Loucy (cell line): ENCODE measurements at regions not wholly inside any gene's neighbourhood (a gene's known extent, or its start where the extent isn't known, plus 50 kb on each side); places are given as distances from the start of the nearest gene placed in this dataset.

ENCODE experiments used
- H2AFZ ChIP-seq: fragments of 200-600 bp; sonication (generic); 2 replicates; pipeline ENCODE4 v1.6.0; 2016; ENCODE audit warnings: antibody characterized with exemption, mild to moderate bottlenecking, low read length, moderate library complexity
- H3F3A ChIP-seq: fragments of 200-600 bp; 2 replicates; pipeline ENCODE4 v1.6.0; 2016; ENCODE audit warnings: antibody characterized with exemption, low read depth, mild to moderate bottlenecking
- H3K27me3 ChIP-seq: fragments of 200-600 bp; sonication (generic); 2 replicates; pipeline ENCODE4 v1.6.1; 2014; ENCODE audit warnings: low read length, mild to moderate bottlenecking; ENCODE audit not compliant: insufficient read depth, poor library complexity, severe bottlenecking
- H3K36me3 ChIP-seq: fragments of 200-600 bp; sonication (generic); 2 replicates; pipeline ENCODE4 v1.6.1; 2016; ENCODE audit warnings: low read length; ENCODE audit not compliant: insufficient read depth
- H3K4me1 ChIP-seq: fragments of 200-600 bp; sonication (generic); 2 replicates; pipeline ENCODE4 v1.5.1; 2014; ENCODE audit warnings: low read length, mild to moderate bottlenecking; ENCODE audit not compliant: insufficient read depth, poor library complexity, severe bottlenecking
- H3K4me2 ChIP-seq: fragments of 200-600 bp; sonication (generic); 2 replicates; pipeline ENCODE4 v1.6.0; 2014; ENCODE audit warnings: antibody characterized with exemption, low read length, low read depth, mild to moderate bottlenecking; ENCODE audit not compliant: poor library complexity, severe bottlenecking
- H3K4me3 ChIP-seq: fragments of 200-600 bp; sonication (generic); 2 replicates; pipeline ENCODE4 v1.5.1; 2014; ENCODE audit warnings: low read length, mild to moderate bottlenecking, mixed read lengths; ENCODE audit not compliant: poor library complexity, severe bottlenecking
- H3K79me2 ChIP-seq: fragments of 200-600 bp; sonication (generic); 2 replicates; pipeline ENCODE4 v1.6.1; 2014; ENCODE audit warnings: low read length; ENCODE audit not compliant: insufficient read depth
- H3K9ac ChIP-seq: fragments of 200-600 bp; sonication (generic); 2 replicates; pipeline ENCODE4 v1.6.0; 2014; ENCODE audit warnings: mild to moderate bottlenecking, low read depth, low read length, moderate library complexity; ENCODE audit not compliant: poor library complexity, severe bottlenecking
- H3K9me2 ChIP-seq: fragments of 200-600 bp; sonication (generic); replicated peaks from 2 replicates; pipeline ENCODE4 v1.6.1; 2016; ENCODE audit warnings: low read depth, low read length, mixed read lengths
- H3K9me3 ChIP-seq: fragments of 200-600 bp; sonication (generic); 2 replicates; pipeline ENCODE4 v1.6.1; 2014; ENCODE audit warnings: mild to moderate bottlenecking, antibody characterized with exemption, low read length, low read depth; ENCODE audit not compliant: insufficient read depth
- H4K20me1 ChIP-seq: fragments of 200-600 bp; sonication (generic); 2 replicates; pipeline ENCODE4 v1.6.0; 2014; ENCODE audit warnings: antibody characterized with exemption, low read length, mild to moderate bottlenecking; ENCODE audit not compliant: insufficient read depth, poor library complexity, severe bottlenecking
- CTCF ChIP-seq: fragments of 200-600 bp; sonication (generic); conservative IDR thresholded peaks from 2 replicates; pipeline ENCODE4 v1.5.1; 2014; ENCODE audit warnings: mild to moderate bottlenecking, antibody characterized with exemption, low read length
- EZH2phosphoT487 ChIP-seq: fragments of 200-600 bp; IDR thresholded peaks from 2 replicates; pipeline ENCODE4 v1.6.1; 2018; ENCODE audit warnings: antibody characterized with exemption, mild to moderate bottlenecking, moderate library complexity, borderline replicate concordance

GRCh38 chr1:163866564-163866963 is 544.8 kb downstream of the NUF2 start:
- Histone ChIP-seq H3K36me3 (no peaks in the 10 kb centered on the region), H3K27me3 (no peaks in the 10 kb centered on the region), H3K4me3 (no peak overlapping the region), H3K79me2 (no peaks in the 10 kb centered on the region), H3K9ac (no peak overlapping the region), H2AFZ (no peak overlapping the region), H4K20me1 (no peaks in the 10 kb centered on the region), H3F3A (no peaks in the 10 kb centered on the region), H3K4me2 (no peak overlapping the region), H3K9me2 (no peaks in the 10 kb centered on the region), H3K4me1 (no peaks in the 10 kb centered on the region), H3K9me3 (no peaks in the 10 kb centered on the region; the same call in 1 of the 2 replicates)
- TF ChIP-seq CTCF (no peak), EZH2phosphoT487 (no peak)

GRCh38 chr1:163870666-163871065 is 548.9 kb downstream of the NUF2 start:
- Histone ChIP-seq H3K36me3 (no peaks in the 10 kb centered on the region), H3K79me2 (no peaks in the 10 kb centered on the region), H2AFZ (no peak overlapping the region), H3F3A (no peaks in the 10 kb centered on the region), H3K27me3 (no peaks in the 10 kb centered on the region), H3K9me3 (no peaks in the 10 kb centered on the region; the same call in 1 of the 2 replicates), H3K4me1 (no peaks in the 10 kb centered on the region), H3K4me3 (no peak overlapping the region), H4K20me1 (no peaks in the 10 kb centered on the region), H3K4me2 (no peak overlapping the region), H3K9me2 (no peaks in the 10 kb centered on the region), H3K9ac (no peak overlapping the region)
- TF ChIP-seq EZH2phosphoT487 (no peak), CTCF (no peak)

- Histone ChIP-seq H3K9ac (no peak overlapping the region), H3K4me3 (no peak overlapping the region), H3F3A (no peaks in the 10 kb centered on the region), H3K27me3 (no peaks in the 10 kb centered on the region), H3K9me2 (no peaks in the 10 kb centered on the region), H4K20me1 (no peaks in the 10 kb centered on the region), H3K36me3 (no peaks in the 10 kb centered on the region), H3K4me1 (no peaks in the 10 kb centered on the region), H3K9me3 (no peaks in the 10 kb centered on the region; the same call in 1 of the 2 replicates), H3K4me2 (no peak overlapping the region), H2AFZ (no peak overlapping the region), H3K79me2 (no peaks in the 10 kb centered on the region)
- TF ChIP-seq EZH2phosphoT487 = no peak
- TF ChIP-seq CTCF = no peak
These were observed 550.3 kb downstream of the NUF2 start for GRCh38 chr1:163872067-163872466.
